Immature natural killer cell (primary cell): ENCODE measurements at regions not wholly inside any gene's neighbourhood (a gene's known extent, or its start where the extent isn't known, plus 50 kb on each side); places are given as distances from the start of the nearest gene placed in this dataset.

Experiments
- DNase-seq, 3 donors: peaks; one replicate each; pipeline ENCODE4 v3.0.0; 2022; ENCODE audit warnings: mixed read lengths in 1 of 3
- H3K27ac Mint-ChIP-seq, 6 donors: one replicate each; pipeline ENCODE4 v1.8.0; 2020; ENCODE audit warnings: mixed read lengths in 6 of 6, mild to moderate bottlenecking in 5 of 6, inconsistent platforms in 4 of 6, moderate library complexity in 3 of 6
- H3K27me3 Mint-ChIP-seq, 3 donors: one replicate each; pipeline ENCODE4 v1.8.0; 2020 to 2021; ENCODE audit warnings: low read depth in 3 of 3, mild to moderate bottlenecking in 3 of 3, mixed read lengths in 3 of 3, moderate library complexity in 3 of 3, inconsistent platforms in 1 of 3
- H3K36me3 Mint-ChIP-seq, 3 donors: one replicate each; pipeline ENCODE4 v1.8.0; 2020; ENCODE audit warnings: mixed read lengths in 3 of 3, inconsistent platforms in 2 of 3, mild to moderate bottlenecking in 2 of 3
- H3K4me1 Mint-ChIP-seq, 2 donors: one replicate each; pipeline ENCODE4 v1.8.0; 2020; ENCODE audit warnings: inconsistent platforms in 2 of 2, mild to moderate bottlenecking in 2 of 2, mixed read lengths in 2 of 2, moderate library complexity in 1 of 2
- H3K4me3 Mint-ChIP-seq, 5 donors: one replicate each; pipeline ENCODE4 v1.8.0; 2020; ENCODE audit warnings: mild to moderate bottlenecking in 5 of 5, mixed read lengths in 5 of 5, inconsistent platforms in 3 of 5, moderate library complexity in 3 of 5
- H3K9me3 Mint-ChIP-seq, 6 donors: one replicate each; pipeline ENCODE4 v1.8.0; 2020; ENCODE audit warnings: mild to moderate bottlenecking in 6 of 6, mixed read lengths in 6 of 6, inconsistent platforms in 4 of 6, moderate library complexity in 3 of 6

DNA sequence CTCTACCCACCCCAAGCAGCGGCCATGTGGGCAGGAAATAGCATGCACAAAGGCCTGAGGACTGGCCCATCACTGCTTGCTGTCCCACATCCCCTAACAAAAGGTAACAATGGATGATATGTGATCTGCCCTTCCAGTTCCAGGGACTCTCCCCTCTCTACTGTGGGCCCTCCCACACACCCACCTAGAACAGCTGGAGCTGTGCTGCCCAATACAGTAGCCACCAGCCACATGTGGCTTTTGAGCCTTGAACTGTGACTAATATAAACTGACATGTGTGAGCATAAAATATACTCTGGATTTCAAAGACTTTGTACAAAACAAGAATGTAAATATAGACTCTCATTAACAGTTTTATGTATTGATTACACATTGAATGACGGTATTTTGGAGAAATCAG is 78.1 kb downstream of the C5orf15 start:
- peaks cover 0 to 5% (median 0%) of the 10 kb centered on the region in 3 donors for H3K27me3 Mint-ChIP-seq

DNA sequence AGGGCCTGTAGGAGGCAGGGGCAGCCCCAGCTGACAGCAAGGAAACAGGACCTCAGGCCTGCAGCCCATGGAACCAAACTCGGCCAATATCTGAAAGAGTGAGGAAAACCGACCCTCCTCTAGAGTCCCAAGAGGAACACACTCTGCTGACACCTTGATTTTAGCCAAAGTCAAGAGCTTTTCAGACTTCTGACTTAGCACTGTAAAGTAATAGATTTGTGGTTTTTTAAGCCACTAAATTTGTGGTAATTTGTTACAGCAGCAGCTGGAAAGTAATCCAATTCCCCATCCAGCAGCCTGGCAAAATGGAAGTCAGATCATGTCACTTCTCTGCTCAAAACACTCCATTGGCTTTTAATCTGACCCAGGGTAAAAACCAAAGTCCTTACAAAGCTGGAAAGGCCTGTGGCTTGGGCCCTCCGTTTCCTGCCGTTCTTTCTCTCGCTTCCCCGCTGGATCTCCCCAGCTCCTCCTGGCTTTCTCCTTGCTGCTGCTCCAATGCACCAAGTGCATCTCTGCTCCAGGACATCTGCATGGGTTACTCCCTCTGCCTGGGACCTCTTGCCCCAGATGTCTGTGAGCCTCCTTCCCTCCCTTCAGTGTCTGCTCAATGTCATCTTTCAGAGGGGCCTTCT is 79.0 kb downstream of the C5orf15 start:
- Mint-ChIP-seq H3K36me3 (no peaks in the 10 kb centered on the region), H3K4me1 (no peaks in the 10 kb centered on the region), H3K9me3 (no peaks in the 10 kb centered on the region), H3K4me3 (no peak overlapping the region), H3K27ac (no peak overlapping the region), H3K27me3 (peaks cover 0 to 5% (median 0%) of the 10 kb centered on the region in 3 donors)
- DNase-seq: no peak

More for the DNA sequence above, 78.1 kb downstream of the C5orf15 start:
- no peak for DNase-seq
- Mint-ChIP-seq H3K4me3 (no peak overlapping the region), H3K36me3 (no peaks in the 10 kb centered on the region), H3K27ac (no peak overlapping the region), H3K9me3 (no peaks in the 10 kb centered on the region), H3K4me1 (no peaks in the 10 kb centered on the region)

DNA sequence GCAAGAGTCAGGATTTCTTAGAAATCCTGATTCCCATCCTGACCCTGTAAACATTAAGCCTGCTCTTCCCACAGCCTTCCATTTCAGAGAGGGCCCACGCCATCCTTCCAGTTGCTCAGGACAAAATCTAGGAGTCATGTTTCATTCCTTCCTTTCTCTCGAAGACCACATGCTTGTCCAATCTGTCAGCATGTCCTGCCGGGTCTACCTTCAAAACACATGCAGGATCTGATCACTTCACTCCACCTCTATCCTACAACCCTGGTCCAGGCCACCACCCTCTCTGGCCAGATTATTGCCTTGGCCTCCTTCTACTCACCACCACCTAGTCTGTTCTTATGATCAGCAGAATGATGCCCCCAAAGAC is 79.8 kb downstream of the C5orf15 start:
- no peak overlapping the region for H3K27ac Mint-ChIP-seq
- peaks cover 0 to 7% (median 0%) of the 10 kb centered on the region in 3 donors for H3K27me3 Mint-ChIP-seq
- no peaks in the 10 kb centered on the region for H3K9me3 Mint-ChIP-seq
- no peaks in the 10 kb centered on the region for H3K4me1 Mint-ChIP-seq
- no peaks in the 10 kb centered on the region for H3K36me3 Mint-ChIP-seq
- no peak overlapping the region for H3K4me3 Mint-ChIP-seq
- DNase-seq: no peak

DNA sequence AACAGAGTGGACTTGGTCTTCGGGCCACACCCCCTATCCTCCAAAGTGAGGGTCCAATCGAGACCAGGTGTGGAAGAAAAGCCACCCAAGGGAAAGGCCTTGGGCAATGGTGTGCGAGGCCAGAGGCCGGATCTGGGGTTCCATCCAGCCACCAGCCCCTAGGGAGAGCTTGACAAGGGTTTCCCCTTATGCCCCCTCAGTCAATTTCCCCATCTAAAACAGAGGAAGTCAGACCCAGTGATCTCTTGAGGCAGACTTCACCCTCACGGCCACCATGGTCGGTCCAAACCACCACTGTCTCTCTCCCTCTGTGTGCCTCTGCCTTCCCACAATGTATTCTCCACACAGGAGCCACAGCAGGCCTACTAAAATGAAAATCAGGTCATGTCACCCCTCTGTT is 82.9 kb downstream of the C5orf15 start:
- no peaks in the 10 kb centered on the region for H3K9me3 Mint-ChIP-seq
- H3K36me3 Mint-ChIP-seq: no peaks in the 10 kb centered on the region
- peaks cover 0 to 12% (median 2%) of the 10 kb centered on the region in 3 donors for H3K27me3 Mint-ChIP-seq
- no peak for DNase-seq
- H3K4me1 Mint-ChIP-seq: no peaks in the 10 kb centered on the region
- no peak overlapping the region for H3K4me3 Mint-ChIP-seq
- H3K27ac Mint-ChIP-seq: no peak overlapping the region

DNA sequence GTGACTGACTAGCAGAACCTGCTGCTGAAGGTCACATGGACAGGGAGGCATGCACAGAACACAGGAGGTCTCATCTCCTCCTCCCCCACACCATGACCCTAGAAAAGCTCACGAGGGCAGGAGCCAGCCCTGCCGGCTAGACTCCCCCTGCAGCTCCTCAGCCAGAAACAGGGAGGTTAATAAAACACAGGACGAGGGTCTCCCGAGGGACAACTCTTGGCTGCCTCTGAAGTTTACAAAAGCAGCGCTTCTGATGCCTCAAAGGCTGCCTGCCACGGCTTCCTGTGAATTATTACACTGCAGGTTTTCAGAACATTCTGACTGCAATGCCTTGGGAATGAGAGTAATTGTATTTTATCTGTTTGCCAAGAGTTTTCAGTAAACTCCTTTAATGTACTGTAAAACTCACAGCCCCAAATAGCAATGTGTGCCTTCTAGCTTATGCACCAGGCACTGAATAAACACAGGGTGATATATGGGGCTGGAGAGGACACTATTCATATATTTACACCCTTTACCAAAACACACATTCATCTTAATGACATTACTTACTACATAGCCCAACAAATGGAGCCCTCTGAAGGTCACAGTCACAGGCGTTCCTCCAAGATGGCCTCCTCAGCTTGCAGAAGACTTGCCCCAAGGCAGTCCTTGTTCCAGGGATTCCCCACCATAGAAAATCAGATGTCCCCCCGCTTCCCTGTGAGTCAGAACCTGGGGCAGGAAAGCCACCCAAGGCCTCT is 83.7 kb downstream of the C5orf15 start:
- H3K4me1 Mint-ChIP-seq: no peaks in the 10 kb centered on the region
- H3K27ac Mint-ChIP-seq: no peak overlapping the region
- peaks cover 0 to 12% (median 4%) of the 10 kb centered on the region in 3 donors for H3K27me3 Mint-ChIP-seq
- H3K36me3 Mint-ChIP-seq: no peaks in the 10 kb centered on the region
- no peak for DNase-seq
- no peak overlapping the region for H3K4me3 Mint-ChIP-seq
- no peaks in the 10 kb centered on the region for H3K9me3 Mint-ChIP-seq

DNA sequence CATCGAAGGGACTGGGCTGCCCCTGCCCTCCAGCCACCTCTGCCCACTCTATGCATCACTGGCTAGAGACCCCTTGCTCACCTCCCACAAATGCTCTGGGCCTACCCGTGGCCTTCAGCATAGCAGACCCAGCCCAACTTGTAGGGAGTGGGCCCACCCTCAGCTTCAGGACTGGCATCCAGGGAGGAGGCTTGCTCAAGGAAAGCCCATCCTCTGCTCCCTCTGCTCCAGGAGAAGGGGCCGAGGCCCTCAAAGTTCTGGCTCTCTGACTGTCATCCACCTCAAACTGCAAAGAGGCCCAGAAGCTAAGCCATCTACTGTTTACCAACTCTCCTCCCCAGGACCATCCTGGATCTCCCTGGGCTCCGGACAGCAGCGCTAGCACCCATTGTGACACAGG is 84.5 kb downstream of the C5orf15 start:
- Mint-ChIP-seq H3K27me3 (peaks cover 0 to 12% (median 4%) of the 10 kb centered on the region in 3 donors), H3K4me1 (no peaks in the 10 kb centered on the region), H3K36me3 (no peaks in the 10 kb centered on the region), H3K27ac (no peak overlapping the region), H3K4me3 (no peak overlapping the region), H3K9me3 (no peaks in the 10 kb centered on the region)
- no peak for DNase-seq

DNA sequence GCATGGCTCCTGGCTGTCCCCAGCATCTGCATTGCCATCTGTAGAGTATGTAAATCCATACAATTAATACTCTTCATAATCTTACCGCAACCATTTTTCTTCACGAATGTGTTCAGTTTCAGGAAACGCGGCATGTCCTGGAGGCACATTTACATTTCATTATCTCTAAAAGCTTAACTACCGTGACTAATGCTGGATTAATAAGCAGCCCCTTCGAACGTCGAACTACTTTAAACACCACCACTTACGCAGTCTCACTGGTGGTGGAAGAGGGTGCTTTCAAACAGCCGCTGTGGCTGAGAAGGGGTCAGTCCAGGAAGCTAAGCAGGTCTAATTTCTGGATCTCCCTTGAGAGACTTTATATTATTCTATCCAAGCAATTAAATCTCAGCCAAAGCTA is 85.6 kb downstream of the C5orf15 start:
- H3K4me3 Mint-ChIP-seq: no peak overlapping the region
- no peaks in the 10 kb centered on the region for H3K36me3 Mint-ChIP-seq
- no peak for DNase-seq
- no peak overlapping the region for H3K27ac Mint-ChIP-seq
- H3K9me3 Mint-ChIP-seq: no peaks in the 10 kb centered on the region
- H3K27me3 Mint-ChIP-seq: peaks cover 3 to 8% (median 4%) of the 10 kb centered on the region in 3 donors
- no peaks in the 10 kb centered on the region for H3K4me1 Mint-ChIP-seq

DNA sequence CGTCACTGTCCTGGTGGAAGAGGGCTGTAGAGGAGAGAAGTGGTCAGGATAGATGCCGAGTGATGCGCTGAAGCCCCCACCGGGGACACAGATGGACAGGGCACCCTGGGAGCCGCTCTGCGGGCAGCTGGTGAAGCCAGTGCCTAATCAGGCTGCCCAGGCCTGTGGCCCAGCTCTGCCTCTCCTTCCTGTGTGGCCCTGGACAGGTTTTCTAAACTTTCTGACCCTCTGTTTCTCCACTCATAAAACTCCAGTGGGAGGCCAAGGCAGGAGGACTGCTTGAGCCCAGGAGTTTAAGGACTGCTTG is 86.1 kb downstream of the C5orf15 start:
- Mint-ChIP-seq H3K4me3 (no peak overlapping the region), H3K4me1 (no peaks in the 10 kb centered on the region), H3K27me3 (peaks cover 3 to 8% (median 5%) of the 10 kb centered on the region in 3 donors), H3K9me3 (no peaks in the 10 kb centered on the region), H3K27ac (no peak overlapping the region), H3K36me3 (no peaks in the 10 kb centered on the region)
- no peak for DNase-seq

DNA sequence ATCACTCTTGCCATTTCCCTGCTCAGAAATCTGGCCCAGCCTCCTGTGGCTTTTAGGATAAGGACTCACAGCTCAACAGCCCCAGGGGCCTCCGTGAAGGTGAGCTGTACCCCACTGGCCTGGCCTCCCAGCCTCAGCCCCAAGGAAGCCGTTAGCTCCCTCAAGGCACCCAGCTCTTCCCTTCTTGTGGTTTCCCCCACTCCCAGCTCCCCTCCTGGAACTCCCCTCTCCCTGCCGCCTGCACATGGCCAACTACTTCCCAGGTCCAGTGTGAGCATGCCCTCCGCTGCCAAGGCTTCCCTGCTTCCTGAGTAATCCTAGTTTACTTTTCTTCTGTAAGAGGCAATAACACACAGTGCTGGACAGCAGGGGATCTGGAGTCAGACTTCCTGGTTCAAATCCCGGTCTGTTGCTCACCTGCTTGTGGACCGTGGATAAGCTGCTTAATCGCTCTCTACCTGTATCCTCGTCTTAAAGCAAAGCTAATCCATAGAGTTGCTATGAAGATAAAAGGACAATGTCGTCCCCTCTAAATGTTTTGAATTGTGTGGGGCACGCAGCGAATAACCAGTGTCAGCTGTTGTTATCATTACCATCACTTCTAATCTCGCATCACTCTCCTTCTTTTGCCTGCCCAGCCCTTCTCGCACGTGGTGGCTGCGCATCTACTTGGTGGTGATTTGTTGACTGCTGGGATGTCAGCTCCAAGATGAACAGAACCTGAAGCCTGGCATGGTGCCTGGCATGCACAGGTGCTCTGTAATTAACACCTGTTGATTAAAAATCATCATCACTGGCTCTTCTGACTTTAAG is 86.6 kb downstream of the C5orf15 start:
- no peak for DNase-seq
- H3K36me3 Mint-ChIP-seq: no peaks in the 10 kb centered on the region

DNA sequence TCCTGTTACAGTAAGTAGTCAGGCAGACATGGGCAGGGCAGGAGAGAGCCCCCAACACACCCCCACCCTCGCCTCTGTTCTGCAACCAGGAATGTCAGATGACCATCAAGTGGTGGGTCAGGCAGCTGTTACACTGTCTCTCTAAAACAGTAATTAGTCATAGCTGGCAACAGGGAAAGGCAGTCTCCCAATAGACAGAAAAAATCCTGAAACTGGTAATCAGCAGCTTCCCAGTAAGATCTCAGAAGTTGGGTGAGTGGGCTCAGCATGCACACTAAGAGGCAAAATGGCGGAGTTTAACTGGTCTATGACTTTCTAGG is 90.2 kb downstream of the C5orf15 start:
- Mint-ChIP-seq H3K36me3 (no peaks in the 10 kb centered on the region), H3K27ac (no peak overlapping the region), H3K9me3 (no peaks in the 10 kb centered on the region), H3K4me3 (no peak overlapping the region), H3K27me3 (peaks cover 3 to 11% (median 8%) of the 10 kb centered on the region in 3 donors), H3K4me1 (no peaks in the 10 kb centered on the region)
- DNase-seq: no peak

More for the DNA sequence above, 86.6 kb downstream of the C5orf15 start:
- Mint-ChIP-seq H3K4me3 (no peak overlapping the region), H3K27ac (no peak overlapping the region), H3K4me1 (no peaks in the 10 kb centered on the region), H3K27me3 (peaks cover 3 to 8% (median 7%) of the 10 kb centered on the region in 3 donors), H3K9me3 (no peaks in the 10 kb centered on the region)

DNA sequence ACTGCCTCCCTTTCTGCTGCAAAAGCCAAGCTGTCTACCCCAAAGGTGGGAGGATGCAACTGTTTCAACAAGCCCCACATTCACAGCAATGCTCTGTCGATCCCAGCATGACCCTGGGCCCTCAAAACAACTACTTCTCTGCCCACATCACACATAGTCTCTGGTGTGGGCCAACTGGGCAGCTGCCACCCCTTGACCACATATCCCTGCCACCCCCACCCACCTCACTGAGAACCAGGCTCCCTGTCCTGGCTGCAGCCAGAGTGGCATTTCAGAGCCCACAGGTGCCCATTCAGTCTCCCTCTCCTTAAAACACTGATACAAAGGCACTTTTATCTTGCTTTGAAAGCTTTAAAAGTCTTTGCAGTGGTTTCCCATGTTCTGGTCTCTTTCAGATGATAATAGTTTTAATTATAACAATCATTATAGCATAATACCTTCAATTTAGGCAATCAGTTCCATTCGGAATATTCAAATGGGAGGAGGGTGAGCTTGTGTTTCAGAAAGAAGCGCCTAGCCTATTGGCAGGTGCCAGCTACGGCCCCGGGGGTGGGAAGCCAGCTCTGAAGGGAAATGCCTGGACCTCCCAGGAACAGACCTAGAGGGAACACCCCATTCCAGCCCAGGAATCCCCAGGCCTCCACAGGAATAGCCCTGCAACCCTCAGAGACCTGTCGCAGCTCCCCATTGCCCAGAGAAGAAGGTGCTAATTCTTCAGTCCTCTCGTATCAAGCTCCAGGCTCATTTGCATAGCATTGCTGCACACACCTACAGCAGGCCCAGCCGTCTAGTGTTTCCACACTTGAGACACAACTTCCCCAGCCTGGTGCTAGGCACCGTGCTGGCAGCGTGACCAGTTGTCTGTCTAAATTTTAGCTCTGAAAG is 90.8 kb downstream of the C5orf15 start:
- Mint-ChIP-seq H3K27ac (no peak overlapping the region), H3K4me3 (no peak overlapping the region), H3K4me1 (no peaks in the 10 kb centered on the region), H3K9me3 (no peaks in the 10 kb centered on the region), H3K36me3 (no peaks in the 10 kb centered on the region), H3K27me3 (peaks cover 6 to 11% (median 8%) of the 10 kb centered on the region in 3 donors)
- DNase-seq: no peak

DNA sequence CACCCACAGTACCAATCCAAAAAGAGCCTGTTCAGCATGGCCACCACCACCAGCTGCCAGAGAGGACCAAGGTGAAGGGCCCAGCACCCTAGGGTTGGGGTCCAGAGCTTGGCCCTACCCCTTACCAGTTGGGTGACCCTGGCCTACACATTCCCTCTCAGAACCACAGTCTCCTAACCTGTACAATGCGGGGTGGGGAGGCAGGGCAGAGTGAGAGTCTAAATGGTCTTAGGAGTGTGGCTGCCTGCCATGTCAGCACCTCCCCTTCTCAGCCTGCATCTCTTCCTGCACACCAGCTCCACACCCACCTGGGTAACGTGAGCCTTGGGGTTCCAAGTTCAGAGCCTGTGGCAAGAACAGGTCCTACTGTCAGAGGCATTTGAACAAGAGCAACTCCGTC is 92.2 kb downstream of the C5orf15 start:
- no peak overlapping the region for H3K4me3 Mint-ChIP-seq
- peaks cover 0 to 1% (median 0%) of the 10 kb centered on the region in 6 donors for H3K9me3 Mint-ChIP-seq

DNA sequence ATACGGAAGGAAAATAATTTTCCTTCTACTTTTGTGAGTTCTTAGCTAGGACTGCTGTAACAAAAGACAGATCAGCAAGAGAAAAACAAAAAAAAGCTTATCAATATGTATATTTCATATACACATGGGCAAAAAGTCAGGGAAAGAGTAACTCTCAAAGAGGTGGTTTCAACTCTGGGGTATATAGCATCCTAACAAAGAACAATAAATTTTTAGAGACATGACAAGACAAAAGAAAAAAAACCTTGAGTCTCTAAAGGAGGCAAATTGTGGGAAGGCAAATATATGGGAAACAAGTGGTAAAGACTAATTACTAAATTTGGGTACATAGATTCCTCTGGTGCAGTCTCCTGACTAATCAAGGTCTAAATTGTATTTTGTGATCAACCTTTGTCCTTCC is 93.2 kb downstream of the C5orf15 start:
- H3K4me1 Mint-ChIP-seq: no peaks in the 10 kb centered on the region
- no peak for DNase-seq
- H3K27ac Mint-ChIP-seq: no peak overlapping the region

More for the DNA sequence above, 92.2 kb downstream of the C5orf15 start:
- Mint-ChIP-seq H3K27me3 (peaks cover 6 to 11% (median 11%) of the 10 kb centered on the region in 3 donors), H3K36me3 (no peaks in the 10 kb centered on the region), H3K27ac (no peak overlapping the region), H3K4me1 (no peaks in the 10 kb centered on the region)
- no peak for DNase-seq

More for the DNA sequence above, 93.2 kb downstream of the C5orf15 start:
- peaks cover 0 to 1% (median 0%) of the 10 kb centered on the region in 6 donors for H3K9me3 Mint-ChIP-seq
- H3K4me3 Mint-ChIP-seq: no peak overlapping the region
- no peaks in the 10 kb centered on the region for H3K36me3 Mint-ChIP-seq
- peaks cover 6 to 18% (median 7%) of the 10 kb centered on the region in 3 donors for H3K27me3 Mint-ChIP-seq
